IPS-11a (cell line): ENCODE measurements at regions not wholly inside any gene's neighbourhood (a gene's known extent, or its start where the extent isn't known, plus 50 kb on each side); places are given as distances from the start of the nearest gene placed in this dataset.

ENCODE experiments used
- H3K4me3 ChIP-seq: one replicate; pipeline ENCODE4 v1.5.1; 2013; ENCODE audit warnings: low read depth, low read length, control low read depth

DNA sequence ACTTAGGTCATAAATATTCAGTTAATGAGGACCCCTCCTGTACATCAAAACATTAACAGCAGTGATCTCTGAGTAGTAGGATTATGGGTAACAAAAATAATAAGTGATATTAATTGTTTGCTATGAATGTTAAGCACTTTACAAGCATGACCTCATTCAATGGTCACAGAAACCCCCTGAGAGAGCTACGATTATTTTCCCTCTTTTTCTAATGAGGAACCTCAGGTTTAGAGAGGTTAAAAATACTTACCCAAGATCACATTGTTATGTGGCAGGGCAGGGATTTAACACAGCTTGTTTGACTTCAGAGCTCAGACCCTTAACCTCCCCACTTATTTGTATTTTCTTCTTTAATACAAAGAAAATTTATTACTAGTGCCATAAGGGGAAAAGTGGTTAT lies 228.2 kb downstream of the TBL1XR1 start:
- no peak overlapping the region for H3K4me3 ChIP-seq

DNA sequence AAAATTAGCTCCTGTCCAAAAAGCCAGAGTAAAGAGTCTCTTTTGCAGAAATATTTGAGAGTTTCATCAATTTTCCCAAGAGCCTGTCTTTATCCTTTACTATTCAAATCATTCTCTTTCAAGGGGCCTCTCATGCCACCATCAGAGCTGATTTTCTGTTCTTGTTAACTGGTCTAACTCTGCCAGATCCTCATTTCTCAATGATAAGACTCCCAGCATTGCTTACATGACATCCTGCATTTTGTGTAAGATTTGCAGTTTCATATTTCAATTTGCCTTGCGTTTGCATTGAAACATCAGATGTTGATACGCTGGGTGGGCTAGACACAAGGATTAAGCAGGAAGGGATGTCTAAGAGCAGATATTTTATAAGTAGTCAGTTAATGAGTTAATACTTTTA lies 228.7 kb downstream of the TBL1XR1 start:
- H3K4me3 ChIP-seq, result no peak overlapping the region

DNA sequence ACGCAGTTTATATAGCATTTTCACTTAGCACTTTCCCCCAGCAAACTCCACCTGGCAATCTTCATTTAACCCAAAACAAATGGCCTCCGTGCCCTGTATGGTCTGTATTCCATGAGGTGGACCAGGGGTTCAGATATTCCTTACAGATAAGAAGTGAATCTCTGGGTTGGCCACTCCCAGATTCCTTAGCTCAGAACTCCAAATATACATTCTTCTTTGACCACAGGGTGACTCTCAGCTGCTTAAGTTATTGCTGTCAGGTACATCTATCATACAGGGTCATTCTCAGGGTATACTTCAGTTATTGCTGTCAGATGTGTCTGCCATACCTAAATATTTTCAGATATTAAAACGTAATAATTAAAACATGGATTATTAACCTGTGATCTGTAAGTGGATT lies 229.8 kb downstream of the TBL1XR1 start:
- H3K4me3 ChIP-seq, result no peak overlapping the region

DNA sequence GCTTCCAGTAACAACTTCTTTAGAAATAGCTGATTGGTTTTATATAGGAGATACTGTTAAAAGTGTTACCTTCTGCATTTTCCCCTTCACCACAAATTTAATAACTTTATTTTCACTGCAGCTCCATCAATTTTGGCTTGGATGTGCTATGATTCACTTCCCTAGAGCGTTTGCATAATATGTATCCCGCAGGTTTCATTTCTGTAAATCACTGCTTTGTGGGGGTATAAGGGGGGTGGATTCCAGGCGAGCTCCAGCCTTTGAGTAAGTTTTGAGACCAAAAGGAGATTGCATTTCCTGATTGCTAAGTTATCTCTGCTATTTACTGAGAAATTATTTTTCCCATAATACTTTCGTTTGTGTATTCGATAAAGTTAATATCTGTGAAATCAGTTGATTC lies 232.6 kb downstream of the TBL1XR1 start:
- H3K4me3 ChIP-seq, result no peak overlapping the region

- H3K4me3 ChIP-seq, result no peak overlapping the region
These were observed 235.4 kb downstream of the TBL1XR1 start for GRCh38 chr3:176961916-176962315.

DNA sequence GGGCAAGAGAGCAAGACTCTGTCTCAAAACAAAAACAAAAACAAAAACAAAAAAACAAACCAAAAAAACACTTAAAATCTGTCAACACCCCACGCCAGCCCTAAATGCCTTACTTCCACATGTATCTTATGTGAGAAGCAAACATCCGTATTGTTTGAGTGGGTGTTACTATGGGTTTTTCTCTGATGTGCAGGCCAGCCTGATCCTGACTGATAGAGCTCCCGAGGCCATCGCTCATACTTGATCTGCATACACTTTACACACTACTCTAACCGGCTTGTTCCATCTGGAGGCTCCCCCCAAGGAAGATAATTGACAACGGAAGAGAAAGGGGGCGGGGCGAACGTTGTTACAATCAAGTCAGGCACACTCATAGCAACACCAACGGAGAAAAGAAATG lies 237.4 kb downstream of the TBL1XR1 start:
- H3K4me3 ChIP-seq, result no peak overlapping the region

DNA sequence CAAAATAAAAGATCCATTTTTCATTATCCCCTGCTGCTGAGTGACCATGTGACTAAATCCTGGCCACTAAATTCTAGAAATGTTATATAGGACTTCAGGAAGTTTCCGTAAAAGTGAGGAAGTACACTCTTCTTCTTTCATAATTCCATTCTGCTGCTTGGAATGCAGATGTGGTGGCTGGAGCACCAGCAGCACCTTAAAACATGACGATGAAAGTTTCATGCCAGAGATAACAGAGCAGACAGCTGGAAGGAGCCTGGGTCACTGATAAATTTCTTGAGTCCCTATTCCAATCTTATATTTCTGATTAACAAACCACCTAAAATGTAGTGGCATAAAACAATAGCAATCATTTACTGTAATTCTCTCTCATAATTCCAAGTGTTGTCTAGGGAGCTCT lies 238.7 kb downstream of the TBL1XR1 start:
- no peak overlapping the region for H3K4me3 ChIP-seq

DNA sequence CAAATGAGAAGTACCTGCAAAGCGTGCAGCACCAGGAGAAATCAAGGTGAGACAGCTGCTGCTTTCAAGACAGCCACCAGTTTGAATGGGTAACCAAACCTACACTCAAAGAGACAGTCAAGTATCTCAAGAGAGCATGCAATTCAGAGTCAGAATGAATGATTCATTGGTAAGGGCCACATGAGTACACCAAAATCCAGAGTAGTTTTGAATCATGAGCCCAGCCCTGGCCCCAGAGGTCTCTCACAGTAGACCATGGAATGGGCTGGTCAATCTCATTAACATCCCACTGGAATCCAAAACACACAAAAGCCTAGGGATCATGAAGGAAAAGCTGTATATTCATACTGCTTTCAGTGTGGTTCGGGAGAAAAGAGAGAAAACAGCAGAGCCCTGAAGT lies 242.8 kb downstream of the TBL1XR1 start:
- H3K4me3 ChIP-seq, result no peak overlapping the region

DNA sequence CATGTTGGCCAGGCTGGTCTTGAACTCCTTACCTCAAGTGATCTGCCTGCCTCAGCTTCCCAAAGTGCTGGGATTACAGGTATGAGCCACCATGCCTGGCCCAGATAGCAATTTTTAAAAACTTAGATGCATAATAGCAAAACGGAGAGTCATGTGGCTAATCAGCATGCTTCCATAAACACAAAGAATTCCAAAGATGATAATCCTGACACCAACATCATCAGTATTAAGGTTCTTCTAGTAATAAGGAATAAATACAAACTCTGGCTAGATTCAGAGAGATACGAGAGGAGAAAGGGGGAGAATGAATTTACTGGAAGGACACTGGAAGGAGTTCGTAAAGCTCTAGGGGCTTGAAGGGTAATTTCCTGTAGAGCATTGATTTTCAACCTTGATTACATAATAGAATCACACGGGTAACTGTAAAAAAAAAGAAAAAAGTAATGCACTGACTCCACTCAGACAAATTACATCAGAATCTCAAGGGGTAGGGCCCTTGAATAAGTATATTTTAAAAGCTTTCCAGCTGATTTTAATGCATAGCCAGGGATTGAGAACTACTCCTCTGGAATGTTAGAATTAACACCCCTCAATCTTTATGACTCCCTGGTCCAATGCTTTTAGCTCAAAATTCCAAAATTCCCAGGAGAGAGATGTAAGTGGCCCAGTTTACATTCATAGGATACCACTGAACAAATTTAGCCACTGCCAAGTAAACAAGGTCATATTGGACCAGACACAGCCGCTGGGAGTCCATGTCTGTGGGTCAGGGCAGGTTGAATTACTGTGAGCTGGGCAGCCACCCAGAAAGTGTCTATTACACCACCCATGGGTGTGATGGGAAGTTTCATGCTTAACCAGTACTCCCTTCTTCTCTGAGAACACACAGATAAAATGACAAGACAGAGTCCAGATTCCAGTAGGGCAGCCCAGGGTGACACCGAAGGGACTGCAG lies 243.9 kb downstream of the TBL1XR1 start:
- H3K4me3 ChIP-seq, result no peak overlapping the region

DNA sequence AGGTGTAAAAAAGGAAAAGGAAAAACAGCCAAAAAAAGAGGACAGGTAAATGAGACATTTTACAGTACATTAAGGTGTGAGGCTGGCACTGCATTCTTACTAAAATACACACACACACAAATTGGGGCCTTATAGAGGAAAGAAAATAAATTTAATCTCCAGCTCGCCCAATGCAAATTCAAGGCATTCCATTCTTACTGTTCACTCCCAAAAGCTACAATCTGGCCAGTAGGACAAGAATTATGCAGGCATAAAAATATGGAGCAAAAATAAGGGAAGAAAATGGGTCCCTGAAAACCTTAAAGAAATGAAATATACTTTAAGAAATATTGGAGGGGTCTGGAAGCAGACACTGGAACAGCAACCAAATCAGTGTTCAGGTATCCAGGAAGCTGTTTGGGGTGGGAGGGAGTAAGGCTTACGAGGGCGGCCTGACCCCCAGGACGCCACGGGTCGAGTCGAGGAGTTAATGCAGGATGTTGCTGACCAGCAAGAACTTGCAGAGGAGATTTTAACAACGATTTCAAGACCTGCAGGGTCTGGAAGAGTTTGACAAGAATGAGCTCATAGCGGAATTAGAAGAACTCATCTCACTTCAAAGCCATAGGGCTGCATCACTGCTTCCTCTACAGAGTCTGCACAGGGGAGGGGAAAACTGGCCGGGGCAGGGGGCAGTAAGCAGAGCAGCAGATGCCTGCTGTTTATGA lies 245.5 kb downstream of the TBL1XR1 start:
- no peak overlapping the region for H3K4me3 ChIP-seq

DNA sequence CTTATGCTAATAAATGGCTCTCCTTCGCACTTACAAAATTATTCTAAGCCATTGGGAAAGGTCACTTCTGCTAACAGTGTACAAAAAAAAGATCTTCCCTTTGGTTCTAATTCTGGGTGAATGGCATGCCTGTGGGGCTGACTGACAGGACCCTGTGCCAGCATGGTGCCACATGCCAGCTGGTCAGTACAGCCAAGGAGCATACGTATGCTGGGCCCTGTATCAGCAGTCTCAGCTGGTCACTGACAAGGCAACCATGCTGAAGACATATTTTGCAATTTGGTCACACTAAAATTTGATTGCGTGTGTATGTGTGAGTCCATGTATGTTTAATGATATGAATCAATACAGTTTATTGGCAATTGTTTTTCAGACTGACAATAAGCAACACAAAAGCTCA lies 246.1 kb downstream of the TBL1XR1 start:
- no peak overlapping the region for H3K4me3 ChIP-seq

DNA sequence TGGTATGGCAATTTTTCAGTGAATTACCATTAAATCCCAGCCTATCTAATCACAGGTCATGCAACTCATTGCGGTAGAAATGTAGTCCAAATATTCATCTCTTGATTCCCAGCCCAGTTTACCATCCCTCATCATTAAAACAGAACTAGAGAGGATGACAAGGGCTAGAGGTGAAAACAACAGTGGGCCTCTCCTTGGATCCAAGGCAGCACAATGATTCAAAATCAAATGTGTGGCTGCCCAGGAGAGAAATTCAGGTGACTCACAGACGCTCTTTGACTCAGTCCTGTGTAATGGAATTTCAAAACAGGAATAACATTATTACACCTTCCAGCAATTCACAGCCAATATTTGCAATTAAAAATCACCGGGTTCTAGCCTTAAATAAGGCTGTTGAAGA lies 246.5 kb downstream of the TBL1XR1 start:
- no peak overlapping the region for H3K4me3 ChIP-seq

- no peak overlapping the region for H3K4me3 ChIP-seq
These were observed 249.1 kb downstream of the TBL1XR1 start for GRCh38 chr3:176948151-176948550.

DNA sequence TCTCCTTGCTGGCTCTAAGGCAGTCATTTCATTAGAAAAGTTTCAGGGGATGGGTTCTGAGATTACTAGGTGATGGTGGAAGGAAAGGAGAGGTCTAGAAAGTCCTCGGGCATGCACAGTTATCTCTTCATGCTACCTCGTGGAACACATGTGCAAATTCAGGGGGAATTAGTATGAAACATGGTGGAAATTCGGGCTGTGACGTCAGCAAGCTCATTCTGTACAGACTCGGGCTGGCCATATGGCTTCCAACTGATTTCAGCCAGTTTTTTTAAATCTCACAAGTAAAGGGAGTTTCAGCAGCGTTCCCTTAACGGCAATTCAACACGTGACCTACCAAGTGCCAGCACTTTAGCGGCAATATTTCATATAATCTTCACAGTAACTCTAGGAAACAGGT lies 251.1 kb downstream of the TBL1XR1 start:
- H3K4me3 ChIP-seq, result no peak overlapping the region

- no peak overlapping the region for H3K4me3 ChIP-seq
These were observed 255.0 kb downstream of the TBL1XR1 start for GRCh38 chr3:176942305-176942704.

DNA sequence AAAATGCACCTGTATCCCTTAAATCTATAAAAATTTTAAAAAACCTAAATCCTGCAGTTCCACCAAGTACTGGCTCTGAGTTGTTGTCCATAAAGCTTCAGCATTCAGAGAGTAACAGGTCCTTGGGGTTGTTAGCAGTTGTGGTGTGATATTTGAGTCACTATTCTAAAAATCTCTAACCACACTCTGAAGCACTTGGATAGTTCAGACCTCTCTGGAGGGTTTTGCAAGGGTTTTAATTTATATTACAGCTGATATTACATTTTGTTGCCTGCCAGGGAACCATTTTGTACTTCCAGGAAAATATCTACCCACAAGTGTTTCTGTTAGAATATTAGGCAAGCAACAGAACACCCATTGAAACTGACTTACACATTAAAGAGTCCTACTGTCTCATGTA lies 255.6 kb downstream of the TBL1XR1 start:
- H3K4me3 ChIP-seq, result no peak overlapping the region

- H3K4me3 ChIP-seq, result no peak overlapping the region
These were observed 258.1 kb downstream of the TBL1XR1 start for GRCh38 chr3:176939022-176939817.

- H3K4me3 ChIP-seq, result no peak overlapping the region
These were observed 259.3 kb downstream of the TBL1XR1 start for GRCh38 chr3:176937994-176938393.

GRCh38 chr3:176937541-176937940 lies 259.7 kb downstream of the TBL1XR1 start:
- no peak overlapping the region for H3K4me3 ChIP-seq

- H3K4me3 ChIP-seq, result no peak overlapping the region
These were observed 261.9 kb downstream of the TBL1XR1 start for GRCh38 chr3:176935194-176935888.

DNA sequence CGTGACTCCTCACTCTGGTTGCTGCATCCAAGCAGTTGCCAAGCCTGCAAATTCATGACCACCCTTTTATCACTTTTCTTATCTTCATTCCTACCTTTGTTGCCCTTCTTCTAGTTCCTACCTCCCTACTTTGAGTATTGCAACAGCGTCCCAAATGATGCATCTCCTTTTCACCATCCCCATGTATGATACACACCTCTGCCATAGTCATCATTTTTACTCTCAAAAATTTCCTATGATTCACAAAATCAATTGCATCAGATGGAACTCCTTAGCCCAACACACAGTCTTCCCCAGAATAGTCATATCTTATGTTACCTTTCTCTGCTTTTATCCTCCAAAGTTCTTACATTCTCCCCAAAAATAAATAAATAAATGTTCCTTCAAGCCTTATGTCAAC lies 262.6 kb downstream of the TBL1XR1 start:
- H3K4me3 ChIP-seq, result no peak overlapping the region
